Mononuclear cell (primary cell): ENCODE measurements at regions not wholly inside any gene's neighbourhood (a gene's known extent, or its start where the extent isn't known, plus 50 kb on each side); places are given as distances from the start of the nearest gene placed in this dataset.

ENCODE experiments used
- H3K27me3 ChIP-seq: 2 replicates; pipeline ENCODE4 v1.6.0; 2011; ENCODE audit warnings: low read length, control low read depth; ENCODE audit not compliant: insufficient read depth
- H3K4me1 ChIP-seq: 2 replicates; pipeline ENCODE4 v1.5.1; 2011; ENCODE audit warnings: mild to moderate bottlenecking, low read length, control low read depth; ENCODE audit not compliant: insufficient read depth
- H3K4me3 ChIP-seq: 2 replicates; pipeline ENCODE4 v1.5.1; 2011; ENCODE audit warnings: mild to moderate bottlenecking, low read length, moderate library complexity
- H3K9me3 ChIP-seq: 2 replicates; pipeline ENCODE4 v1.5.1; 2011; ENCODE audit warnings: low read depth, mild to moderate bottlenecking, control low read depth, low read length

- Histone ChIP-seq H3K27me3 (no peaks in the 10 kb centered on the region), H3K4me1 (no peaks in the 10 kb centered on the region), H3K9me3 (no peaks in the 10 kb centered on the region), H3K4me3 (no peak overlapping the region)
Observed at GRCh38 chr10:107749235-107749634, 584.7 kb upstream of the SORCS1 start.

DNA sequence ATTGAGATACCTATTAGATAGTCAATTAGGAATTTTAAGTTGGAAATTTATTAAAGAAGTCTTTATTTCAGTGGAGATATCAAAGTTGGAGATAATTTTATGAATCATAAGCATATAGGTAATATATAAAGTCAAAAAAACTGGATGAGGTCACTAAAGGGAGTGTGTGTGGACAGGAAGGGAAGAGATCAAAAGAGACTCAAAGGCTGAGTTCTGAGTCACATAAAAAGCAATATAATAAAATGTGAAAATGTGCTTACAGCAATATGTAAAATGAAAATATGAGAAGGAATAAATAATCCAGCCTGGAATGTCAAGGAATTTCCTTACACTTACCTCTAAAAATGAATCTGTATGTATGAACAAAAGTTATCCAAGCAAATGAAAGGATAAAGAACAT is 583.3 kb upstream of the SORCS1 start:
- Histone ChIP-seq H3K9me3 (no peaks in the 10 kb centered on the region), H3K4me3 (no peak overlapping the region), H3K27me3 (no peaks in the 10 kb centered on the region), H3K4me1 (no peaks in the 10 kb centered on the region)

GRCh38 chr10:107741971-107742370 is 577.5 kb upstream of the SORCS1 start:
- Histone ChIP-seq H3K27me3 (no peaks in the 10 kb centered on the region), H3K4me3 (no peak overlapping the region), H3K4me1 (no peaks in the 10 kb centered on the region), H3K9me3 (peaks cover 5% of the 10 kb centered on the region)

DNA sequence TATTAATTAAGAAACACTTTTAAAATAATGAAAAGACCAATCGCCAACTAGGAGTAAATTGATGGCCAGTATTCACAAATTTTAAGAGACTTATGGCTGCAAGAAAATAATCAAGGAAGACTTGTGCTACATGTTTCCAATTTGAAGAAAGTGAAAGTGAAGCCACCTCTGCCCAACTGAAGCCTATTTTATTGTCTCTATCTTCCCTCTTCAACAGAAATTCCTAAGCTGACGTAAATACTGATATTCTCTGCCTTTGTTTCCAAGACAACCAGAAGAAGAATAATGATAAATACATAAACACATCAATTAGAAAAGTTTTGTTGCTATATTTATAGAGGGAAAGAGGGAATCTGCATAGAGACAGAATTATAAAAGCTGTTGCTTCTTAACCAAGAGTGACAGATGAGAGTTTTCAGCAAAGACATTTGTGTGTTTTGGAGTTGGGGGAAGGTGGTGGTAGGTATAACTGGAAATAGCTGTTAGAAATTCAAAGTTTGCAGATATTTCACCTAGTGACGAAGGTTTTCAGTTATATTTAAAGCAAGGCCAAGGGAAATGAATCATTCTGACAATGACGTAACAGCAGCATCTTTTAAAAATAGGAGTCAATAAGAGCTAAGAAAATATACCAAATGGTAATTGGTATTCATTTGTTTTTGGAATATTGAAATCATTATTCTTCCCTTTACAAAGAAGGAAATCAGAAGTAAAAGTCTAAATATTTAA is 576.6 kb upstream of the SORCS1 start:
- Histone ChIP-seq H3K4me1 (no peaks in the 10 kb centered on the region), H3K4me3 (no peak overlapping the region), H3K9me3 (peaks cover 5% of the 10 kb centered on the region), H3K27me3 (no peaks in the 10 kb centered on the region)

- H3K4me1 ChIP-seq: no peaks in the 10 kb centered on the region
- peaks cover 9% of the 10 kb centered on the region for H3K9me3 ChIP-seq
- H3K4me3 ChIP-seq: no peak overlapping the region
- no peaks in the 10 kb centered on the region for H3K27me3 ChIP-seq
Observed at GRCh38 chr10:107739951-107740350, 575.4 kb upstream of the SORCS1 start.

DNA sequence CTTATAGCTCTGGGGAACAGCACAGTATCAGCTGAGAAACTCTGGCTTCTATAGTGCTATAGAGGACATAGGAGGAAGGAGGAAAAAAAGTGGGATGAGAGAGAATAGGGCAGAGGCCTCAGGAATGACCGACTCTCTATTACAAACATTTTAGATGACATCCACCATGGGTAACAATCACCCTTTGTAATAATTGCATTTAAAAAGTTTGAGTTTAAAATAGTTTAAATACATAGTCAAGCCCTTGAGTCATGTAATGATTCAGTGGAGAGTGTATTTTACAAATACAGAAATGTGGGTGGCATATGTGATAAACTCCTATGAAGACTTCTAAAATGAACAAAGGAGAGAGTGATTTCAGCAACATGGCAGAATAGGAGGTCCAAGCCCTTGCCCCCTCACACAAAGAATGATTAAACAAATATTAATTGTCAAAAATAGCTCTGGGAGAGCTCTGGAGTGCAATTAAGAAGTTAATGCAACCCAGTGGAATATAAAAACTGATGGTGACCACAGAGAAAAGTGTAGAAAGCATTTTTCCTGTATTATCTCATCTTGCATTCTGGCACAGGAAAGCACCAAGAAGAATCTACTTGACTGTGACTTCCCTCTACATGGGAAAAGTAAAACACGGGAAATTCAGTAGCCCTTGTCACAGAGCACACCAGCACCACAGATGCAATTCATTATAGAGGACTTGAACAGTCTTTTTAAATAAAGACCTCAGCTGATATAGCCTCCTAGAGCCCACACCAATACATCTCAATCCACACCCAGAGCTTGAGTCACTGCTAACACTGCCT is 569.0 kb upstream of the SORCS1 start:
- H3K4me3 ChIP-seq: no peak overlapping the region
- H3K4me1 ChIP-seq: no peaks in the 10 kb centered on the region
- H3K27me3 ChIP-seq: no peaks in the 10 kb centered on the region
- peaks cover 23% of the 10 kb centered on the region for H3K9me3 ChIP-seq

DNA sequence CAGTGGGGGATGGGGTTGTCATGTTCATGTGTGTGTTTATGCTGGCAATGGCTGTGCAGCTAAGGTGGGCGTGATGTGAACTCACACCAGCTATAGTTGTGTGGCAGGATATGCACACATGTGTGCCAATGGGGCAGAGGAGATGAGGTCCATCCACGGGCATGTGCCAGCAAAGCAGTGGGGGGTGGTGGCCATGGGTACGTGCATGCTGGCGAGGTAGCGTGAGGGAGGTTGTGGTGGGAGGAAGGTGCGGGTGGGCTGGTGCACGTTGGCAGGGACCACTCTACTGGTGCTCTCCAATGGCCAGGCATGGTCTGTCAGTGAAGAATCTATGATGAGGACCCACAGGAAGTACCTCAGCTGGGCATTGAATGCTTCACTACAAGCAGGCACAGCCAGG is 567.5 kb upstream of the SORCS1 start:
- Histone ChIP-seq H3K4me1 (no peaks in the 10 kb centered on the region), H3K27me3 (no peaks in the 10 kb centered on the region), H3K4me3 (no peak overlapping the region), H3K9me3 (peaks cover 18% of the 10 kb centered on the region)

- Histone ChIP-seq H3K4me1 (no peaks in the 10 kb centered on the region), H3K27me3 (no peaks in the 10 kb centered on the region), H3K4me3 (no peak overlapping the region), H3K9me3 (peaks cover 3% of the 10 kb centered on the region)
Observed at GRCh38 chr10:107728807-107729206, 564.3 kb upstream of the SORCS1 start.

DNA sequence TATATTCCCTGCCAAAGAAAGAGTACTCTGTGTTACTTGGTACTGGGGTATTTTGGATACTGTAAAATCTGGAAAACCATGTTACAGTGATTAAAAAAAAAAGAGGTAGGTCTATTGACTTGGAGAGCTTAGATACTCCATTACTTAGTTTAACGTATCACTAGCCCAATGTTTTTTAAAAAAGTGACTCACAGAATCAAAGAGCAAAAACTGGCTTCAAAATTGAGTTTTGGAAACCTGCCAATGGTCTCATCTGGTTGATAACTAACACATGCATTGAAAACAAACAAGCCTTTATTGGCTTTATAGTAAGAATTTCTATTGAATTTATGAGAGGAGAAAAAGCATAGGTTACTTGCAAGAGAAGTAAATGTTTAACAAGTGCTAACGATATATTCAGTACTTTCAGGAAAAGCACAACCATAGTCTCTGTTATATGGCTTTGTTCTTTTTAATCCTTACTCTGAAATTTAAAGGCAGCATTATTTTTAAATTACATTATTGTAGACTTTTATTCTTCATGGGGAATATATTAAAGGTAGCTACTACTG is 563.3 kb upstream of the SORCS1 start:
- no peaks in the 10 kb centered on the region for H3K4me1 ChIP-seq
- no peaks in the 10 kb centered on the region for H3K27me3 ChIP-seq
- H3K9me3 ChIP-seq: no peaks in the 10 kb centered on the region
- H3K4me3 ChIP-seq: no peak overlapping the region

DNA sequence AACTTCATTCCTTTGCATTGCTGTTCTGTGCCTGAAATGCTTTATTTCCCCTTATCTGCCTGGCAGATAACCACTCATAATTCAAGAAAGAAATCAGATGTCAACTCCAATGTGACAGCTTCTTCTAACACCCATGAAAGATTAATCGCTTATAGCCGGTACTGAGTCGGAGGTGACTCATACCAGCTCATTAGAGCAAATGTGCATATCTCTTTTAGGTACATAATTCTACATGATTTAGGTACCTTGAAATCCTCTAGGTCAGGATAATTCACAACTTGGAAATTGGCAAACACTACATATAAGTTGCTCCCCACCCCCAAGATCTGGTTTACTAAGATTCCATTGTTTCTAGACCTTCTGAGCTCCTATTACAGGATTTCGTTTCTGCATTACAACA is 554.4 kb upstream of the SORCS1 start:
- H3K9me3 ChIP-seq: no peaks in the 10 kb centered on the region
- no peaks in the 10 kb centered on the region for H3K4me1 ChIP-seq
- no peak overlapping the region for H3K4me3 ChIP-seq
- H3K27me3 ChIP-seq: no peaks in the 10 kb centered on the region

DNA sequence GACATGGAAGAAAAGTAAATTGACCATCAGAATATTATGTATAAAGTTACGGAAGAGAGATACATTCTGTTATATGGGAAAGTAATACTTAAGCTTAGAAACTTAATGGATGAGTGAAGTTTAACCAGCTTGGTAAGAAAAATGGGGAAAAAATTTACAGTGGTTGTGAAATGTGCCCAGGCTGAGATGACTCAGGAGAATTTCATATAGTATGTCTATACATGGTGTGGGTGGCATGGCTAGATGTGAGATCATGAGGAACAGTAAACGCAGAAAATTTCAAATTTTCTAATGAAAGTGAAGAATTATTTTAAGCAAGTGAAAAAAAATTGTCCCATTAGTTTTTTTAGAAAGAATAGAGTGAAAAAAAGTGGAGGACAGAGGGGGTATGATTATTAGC is 552.5 kb upstream of the SORCS1 start:
- Histone ChIP-seq H3K27me3 (no peaks in the 10 kb centered on the region), H3K4me3 (no peak overlapping the region), H3K4me1 (no peaks in the 10 kb centered on the region), H3K9me3 (no peaks in the 10 kb centered on the region)

GRCh38 chr10:107715565-107715964 is 551.1 kb upstream of the SORCS1 start:
- Histone ChIP-seq H3K4me1 (no peaks in the 10 kb centered on the region), H3K9me3 (no peaks in the 10 kb centered on the region), H3K4me3 (no peak overlapping the region), H3K27me3 (no peaks in the 10 kb centered on the region)

- no peak overlapping the region for H3K4me3 ChIP-seq
- H3K9me3 ChIP-seq: no peaks in the 10 kb centered on the region
- H3K4me1 ChIP-seq: no peaks in the 10 kb centered on the region
- H3K27me3 ChIP-seq: no peaks in the 10 kb centered on the region
Observed at GRCh38 chr10:107708981-107709380, 544.5 kb upstream of the SORCS1 start.

- Histone ChIP-seq H3K4me1 (no peaks in the 10 kb centered on the region), H3K27me3 (no peaks in the 10 kb centered on the region), H3K4me3 (no peak overlapping the region), H3K9me3 (no peaks in the 10 kb centered on the region)
Observed at GRCh38 chr10:107706096-107706725, 541.7 kb upstream of the SORCS1 start.

GRCh38 chr10:107701943-107702342 is 537.4 kb upstream of the SORCS1 start:
- no peaks in the 10 kb centered on the region for H3K4me1 ChIP-seq
- no peaks in the 10 kb centered on the region for H3K27me3 ChIP-seq
- no peak overlapping the region for H3K4me3 ChIP-seq
- H3K9me3 ChIP-seq: no peaks in the 10 kb centered on the region
